ENCODE measurements at regions not wholly inside any gene's neighbourhood (a gene's known extent, or its start where the extent isn't known, plus 50 kb on each side); places are given as distances from the start of the nearest gene placed in this dataset.

DNA sequence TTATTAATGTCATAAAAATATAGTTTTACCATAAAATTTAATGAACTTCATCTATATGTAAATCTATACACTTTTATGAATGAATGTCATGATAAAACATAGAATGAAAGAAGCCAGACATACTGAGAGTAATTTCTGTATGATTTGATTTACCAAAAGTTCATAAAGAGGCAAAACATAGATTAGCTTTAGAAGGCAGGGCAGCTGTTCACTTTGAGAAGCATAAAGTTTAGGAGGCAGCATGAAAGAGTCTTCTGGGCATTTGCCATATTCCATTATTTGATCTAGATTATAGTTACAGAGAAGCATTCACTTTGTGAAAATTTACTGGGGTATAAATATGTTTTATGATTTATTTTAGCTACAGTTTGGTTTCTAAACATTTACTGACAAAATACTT is 487.2 kb downstream of the ANKRD7 start:
- DNase-seq, result no peak

DNA sequence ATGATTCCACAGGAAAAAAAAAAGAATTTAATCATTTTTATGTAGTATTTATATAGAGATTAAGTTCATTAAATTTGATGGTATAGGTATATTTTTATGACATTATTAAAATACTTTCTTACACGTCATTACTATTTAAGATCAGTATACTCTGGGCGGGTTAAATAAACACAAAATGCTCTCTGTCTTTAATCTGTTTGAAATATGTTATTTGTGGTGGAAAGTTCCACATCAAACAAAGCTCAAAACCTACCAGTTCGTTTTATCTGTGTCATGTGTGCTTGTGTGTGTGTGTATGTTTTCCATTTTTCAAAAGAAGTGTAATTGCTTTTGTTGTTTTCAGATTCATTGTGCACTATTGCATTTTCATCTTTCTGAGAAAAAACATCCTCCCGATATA is 488.5 kb downstream of the ANKRD7 start:
- no peak for DNase-seq

DNA sequence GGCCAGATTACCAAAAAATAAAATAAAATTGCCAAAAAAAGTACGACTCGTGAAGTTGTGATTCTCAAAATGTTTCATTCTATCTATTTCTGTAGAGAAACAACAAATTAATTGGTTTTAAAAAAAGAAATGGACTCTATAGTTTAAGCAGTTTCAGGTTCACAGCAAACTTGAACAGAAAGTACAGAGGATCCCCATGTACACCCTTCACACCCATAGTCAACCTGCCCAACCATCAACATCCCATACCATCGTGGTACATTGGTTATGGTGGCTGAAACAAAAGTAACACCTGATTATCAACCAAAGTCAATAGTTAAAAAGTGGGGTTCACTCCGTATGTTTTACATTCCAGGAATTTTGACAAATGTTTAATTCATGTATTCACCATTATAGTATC is 496.1 kb downstream of the ANKRD7 start:
- DNase-seq, result no peak

DNA sequence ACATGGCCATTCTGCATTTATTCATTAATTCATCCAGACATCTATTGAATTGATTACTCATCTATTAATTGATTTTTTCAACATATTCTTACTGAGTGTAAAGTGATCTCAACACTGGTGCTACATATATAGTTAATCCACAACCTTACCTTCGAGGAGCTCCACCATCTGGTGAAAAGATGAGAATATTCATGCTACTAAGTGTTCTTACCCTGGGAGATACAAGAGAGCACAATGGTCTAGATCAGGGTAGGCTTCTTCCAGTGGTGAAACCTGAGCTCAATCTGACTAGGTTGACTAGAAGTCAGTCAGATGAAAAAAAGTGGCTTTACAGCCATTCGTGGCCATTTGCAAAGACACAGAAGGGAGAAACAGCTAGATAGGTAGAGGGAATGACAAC is 507.4 kb downstream of the ANKRD7 start:
- no peak for DNase-seq

DNA sequence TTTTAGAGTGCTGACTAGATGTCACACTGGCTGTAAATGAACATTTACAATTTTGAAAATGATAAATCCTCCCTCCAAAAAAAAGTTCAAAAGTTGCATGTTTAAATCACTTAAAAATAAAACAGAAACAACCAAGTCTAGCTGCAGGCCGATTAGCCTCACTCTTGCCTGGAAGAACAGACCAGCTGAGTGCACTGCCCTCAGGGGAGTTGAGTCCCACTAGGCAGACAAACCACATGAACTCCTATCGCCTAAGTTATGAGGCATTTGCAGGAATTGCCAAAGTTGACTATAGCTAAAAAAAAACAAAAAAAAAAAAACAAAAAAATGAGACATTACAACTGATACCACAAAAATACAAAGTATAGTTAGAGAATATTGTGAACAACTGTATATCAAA is 510.0 kb downstream of the ANKRD7 start:
- DNase-seq, result no peak

DNA sequence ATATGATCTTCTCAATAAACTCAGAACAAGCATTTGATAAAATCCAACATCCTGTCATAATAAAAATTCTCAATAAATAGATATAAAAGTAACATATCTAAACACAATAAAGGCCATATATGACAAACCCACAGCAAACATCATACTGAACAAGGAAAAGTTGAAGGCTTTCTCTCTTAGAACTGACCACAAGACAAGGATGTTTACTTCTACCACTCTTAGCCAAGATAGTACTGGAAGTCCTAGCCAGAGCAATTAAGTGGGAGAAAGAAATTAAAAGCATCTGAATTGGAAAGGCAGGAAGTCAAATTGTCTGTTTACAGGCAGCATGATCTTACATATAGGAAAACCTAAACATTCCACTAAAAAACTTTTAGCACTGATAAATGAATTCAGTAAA is 510.9 kb downstream of the ANKRD7 start:
- no peak for DNase-seq

DNA sequence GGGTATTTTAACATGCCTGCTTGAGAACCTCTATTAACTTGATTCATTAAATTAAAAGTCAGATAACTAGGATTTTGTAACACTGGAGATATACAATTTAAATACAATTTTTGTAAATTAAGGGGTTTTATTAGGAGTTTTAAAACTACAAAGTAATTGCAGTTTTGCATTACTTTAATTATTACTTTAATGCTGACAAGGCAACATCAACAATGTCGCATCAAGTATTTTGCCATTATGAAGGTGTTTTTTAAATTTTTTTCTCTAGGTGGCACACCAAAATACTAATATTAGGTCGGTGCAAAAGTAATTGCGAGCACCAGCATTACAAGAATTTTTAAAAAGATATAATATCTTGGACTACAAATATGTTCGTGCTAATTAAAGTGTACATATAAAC is 513.4 kb downstream of the ANKRD7 start:
- no peak for DNase-seq

DNA sequence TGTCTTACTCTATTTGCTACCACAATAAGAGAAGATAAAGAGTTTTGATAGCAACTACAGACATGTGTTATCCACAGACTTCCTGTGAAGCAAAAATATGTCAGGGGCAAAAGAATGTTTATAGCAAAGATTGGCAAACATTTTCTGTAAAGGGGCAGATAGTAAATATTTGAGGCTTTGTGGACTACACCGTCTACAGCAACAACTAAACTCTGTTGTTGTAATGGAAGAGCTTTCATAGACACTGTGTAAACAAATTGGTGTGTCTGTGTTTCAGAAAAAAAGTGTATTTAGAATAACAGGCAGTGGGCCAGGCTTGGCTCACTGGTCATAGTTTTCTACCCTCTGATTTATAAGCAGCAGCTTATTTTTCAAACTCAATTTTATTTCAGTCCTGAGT is 521.4 kb downstream of the ANKRD7 start:
- DNase-seq, result no peak

DNA sequence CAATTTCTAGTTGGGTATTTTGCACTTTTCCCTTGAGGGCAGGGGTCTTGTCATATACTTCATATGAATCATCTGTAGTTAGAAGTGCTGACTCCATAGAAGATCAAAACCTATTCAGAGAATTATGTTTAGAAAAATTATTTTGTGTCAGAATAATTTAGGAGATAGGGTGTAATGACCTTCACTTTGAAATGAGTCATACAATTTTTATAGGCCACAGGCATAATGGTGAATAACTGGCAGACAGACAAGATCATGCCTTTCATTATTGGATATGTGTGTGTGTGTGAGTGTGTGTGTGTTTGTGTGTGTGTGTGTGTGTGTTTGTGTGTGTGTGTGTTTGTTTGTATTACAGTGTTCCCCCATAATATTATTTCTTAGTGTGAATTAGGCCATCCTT is 523.0 kb downstream of the ANKRD7 start:
- no peak for DNase-seq

DNA sequence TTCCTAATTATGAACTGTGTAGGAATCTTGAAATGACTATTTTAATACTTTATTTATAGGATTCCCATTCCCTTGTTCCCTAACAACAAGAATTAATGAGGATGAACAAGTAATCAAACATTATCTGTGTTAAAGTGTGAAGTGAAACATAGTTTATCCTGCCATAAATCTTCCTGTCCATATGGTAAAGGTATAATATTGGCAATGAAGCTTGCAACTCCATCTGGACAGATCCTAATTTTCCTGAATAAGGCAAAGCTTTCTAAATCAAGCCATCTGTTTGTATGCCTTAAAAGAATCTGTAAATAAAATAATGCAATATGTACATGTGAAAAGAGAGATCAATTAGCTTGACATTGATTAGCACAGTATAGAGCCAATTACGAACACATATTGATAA is 529.0 kb downstream of the ANKRD7 start:
- DNase-seq, result no peak

DNA sequence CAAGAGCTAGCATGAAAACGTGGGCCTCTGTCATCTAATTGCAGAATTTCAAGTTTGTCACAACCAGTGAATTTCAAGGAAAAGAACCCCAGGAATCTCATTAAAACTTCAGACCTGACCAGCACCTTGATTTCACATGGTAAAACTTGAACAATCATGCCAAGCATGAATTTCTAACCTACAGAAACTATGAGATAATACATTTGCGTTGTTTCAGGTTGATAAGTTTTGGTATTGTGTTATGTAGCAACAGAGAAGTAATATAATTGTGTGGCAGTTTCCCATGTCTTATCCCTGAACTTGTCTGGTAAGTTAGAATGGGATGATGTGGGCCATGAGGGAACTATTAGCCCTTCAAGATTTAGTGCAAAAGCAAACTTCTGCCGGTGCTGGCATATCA is 530.1 kb downstream of the ANKRD7 start:
- DNase-seq, result no peak

DNA sequence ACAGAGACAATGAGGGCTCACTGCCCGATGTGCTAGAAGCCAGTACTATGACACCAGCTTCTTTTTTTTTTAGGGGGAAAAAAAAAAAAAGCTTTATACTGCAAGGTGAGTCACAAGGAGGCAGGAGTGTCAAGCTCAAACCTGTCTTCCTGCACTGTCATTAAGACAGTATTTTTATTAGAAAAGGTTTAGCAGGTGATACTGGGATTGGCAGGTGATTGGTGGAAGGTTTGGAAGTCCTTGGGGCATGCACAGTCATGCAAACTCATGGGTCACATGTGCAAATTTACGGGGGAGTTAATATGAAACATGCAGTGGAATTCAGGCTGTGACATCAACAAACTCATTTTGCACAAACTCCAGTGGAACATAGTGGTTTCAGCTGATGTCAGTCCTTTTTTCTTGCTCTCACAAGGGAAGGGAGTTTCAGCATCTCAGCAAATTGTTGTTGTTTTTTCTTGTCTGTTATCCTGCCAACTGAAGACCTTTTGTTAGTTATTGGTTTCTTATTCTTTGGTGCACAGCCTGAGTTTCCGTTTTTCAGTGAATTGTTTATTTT is 530.6 kb downstream of the ANKRD7 start:
- no peak for DNase-seq

DNA sequence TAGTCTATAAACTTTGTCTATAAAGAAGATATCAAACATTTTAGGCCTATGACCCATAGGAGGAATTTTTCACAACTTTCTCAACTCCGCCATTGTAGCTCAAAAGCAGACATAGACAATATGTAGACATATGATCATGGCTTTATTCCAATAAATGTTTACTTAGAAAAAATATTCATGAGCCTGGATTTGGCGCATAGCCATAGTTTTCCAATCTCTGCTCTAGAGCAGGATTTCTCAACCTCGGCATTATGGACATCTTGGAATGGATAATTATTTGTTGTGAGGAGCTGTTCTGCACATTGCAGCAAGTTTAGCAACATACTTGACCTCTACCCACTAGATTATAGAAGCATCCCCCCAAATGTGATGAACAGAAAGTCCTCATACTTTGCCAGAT is 532.6 kb downstream of the ANKRD7 start:
- DNase-seq, result no peak

DNA sequence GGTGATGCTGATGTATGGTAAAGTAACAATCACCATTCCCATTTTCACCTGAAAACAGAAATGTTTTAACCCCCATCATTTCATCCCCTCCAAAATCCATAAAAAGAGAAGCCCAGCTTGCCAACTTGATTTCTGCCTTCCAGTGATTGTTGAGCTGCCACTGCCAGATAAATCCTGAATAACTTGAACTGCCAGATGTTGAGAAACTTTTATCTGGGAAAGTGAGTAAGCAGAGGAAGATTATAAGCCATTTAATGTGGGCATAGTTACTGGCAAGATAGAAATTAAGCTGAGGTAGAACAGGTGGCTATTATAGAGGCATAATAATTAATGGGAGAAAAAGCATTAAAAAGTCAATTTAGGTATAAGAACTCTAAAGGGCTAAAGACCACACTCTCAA is 534.1 kb downstream of the ANKRD7 start:
- DNase-seq, result no peak

DNA sequence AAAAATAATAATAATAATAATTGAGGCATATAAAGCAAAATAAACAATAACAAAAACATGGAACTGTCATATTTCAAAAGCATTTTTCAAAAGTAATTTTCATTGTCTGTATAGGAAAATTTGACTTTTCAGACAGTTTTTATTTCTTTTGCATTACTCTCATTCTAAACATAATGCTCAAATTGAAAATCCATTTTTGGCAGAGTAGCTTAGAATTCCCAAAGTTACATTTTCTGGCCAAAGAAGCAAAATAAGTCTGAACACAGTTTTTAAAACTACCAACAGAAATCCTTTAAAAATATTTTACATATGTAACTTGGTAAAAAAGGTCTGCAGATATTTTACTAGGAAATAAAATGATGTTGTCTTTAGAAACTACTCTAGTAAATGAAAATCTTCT is 535.4 kb downstream of the ANKRD7 start:
- no peak for DNase-seq

DNA sequence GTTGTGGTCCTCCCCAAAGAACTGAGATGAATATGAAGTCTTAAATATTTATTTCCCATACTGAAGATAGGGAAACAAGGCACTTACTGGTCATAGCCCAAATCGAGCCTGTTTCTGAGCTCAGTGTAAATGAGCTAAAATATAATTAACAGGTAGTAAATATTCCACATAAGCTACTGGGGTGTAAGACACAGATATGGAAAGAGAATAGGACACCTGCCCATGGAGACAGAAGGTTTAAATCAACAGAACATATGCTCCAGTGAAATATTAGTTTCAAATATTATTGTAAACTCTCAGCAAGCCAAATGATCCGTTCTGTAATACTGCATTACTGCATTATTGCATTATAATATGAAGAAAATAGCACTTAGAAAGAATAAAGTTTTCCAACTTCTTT is 537.9 kb downstream of the ANKRD7 start:
- no peak for DNase-seq

DNA sequence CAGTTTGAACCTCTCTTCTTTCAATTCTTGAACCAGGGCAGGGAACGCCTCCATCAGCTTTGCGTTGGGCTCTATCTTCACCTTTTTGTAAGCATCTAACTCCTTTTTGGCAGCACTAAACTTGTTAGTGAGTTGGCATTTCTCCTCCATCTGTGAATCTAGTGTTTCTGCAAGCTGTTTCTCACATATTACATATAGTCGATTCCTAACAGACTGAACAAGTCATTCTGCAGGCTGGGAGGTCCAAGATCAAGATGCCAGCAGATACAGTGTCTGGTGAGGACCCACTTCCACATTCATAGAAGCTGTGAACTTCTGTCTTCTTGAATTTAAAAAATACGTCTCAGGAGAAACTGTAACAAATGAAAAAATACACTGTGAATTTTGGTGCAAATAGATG is 539.7 kb downstream of the ANKRD7 start:
- DNase-seq, result no peak

DNA sequence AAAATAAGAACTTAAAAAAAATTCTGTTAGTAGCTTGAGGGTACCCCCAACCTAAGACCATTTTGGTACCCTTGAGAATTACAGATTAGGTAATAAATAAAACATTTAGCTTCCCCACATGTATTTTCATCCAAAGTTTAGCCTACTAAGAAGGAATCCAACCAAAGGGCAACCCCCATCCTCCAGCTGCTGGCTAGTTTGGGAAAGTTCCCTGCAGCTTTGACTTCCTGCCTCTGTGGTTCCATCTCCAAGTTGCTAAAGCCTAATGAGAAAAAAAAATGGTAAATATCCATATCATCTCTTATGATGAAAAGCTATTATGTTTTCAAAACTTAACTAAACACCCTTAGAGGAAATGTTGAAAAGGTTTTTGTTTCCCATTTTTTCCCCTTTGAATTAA is 547.2 kb downstream of the ANKRD7 start:
- no peak for DNase-seq

DNA sequence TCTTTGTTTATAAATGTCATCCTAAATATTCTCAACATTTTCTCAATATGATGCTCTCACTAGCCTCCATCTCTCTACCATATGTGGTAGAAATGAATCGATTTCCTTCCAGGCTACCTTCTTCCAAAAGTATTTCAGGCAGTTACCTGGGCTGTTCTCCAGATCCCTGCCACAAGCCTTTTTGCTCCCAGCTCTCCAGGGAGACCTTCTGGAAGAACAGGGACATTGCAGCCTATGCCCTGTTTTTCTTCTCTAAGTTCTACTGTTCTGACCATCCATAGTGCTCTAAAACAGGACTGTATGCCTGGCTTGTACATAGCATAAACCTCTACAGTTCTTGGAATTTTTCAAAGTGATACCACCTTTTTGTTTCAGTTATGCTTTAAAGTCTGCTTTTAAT is 552.8 kb downstream of the ANKRD7 start:
- no peak for DNase-seq

DNA sequence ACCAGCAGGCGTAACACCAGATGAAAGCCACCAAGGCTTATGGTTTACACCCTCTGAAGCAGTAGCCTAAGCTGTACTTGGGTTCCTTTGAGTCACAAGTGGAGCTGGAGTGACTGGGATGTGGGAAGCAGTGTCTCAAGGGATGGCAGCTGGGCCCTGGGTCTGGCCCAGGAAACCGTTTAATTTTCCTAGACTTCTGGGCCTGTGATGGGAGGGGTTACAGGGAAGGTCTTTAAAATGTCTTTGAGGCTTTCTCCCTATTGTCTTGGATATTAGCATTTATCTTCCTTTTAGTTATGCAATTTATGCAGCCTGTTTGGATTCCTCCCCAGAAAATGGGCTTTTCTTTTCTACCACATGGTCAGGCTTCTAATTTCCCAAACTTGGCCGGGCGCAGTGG is 568.2 kb downstream of the ANKRD7 start:
- no peak for DNase-seq

DNA sequence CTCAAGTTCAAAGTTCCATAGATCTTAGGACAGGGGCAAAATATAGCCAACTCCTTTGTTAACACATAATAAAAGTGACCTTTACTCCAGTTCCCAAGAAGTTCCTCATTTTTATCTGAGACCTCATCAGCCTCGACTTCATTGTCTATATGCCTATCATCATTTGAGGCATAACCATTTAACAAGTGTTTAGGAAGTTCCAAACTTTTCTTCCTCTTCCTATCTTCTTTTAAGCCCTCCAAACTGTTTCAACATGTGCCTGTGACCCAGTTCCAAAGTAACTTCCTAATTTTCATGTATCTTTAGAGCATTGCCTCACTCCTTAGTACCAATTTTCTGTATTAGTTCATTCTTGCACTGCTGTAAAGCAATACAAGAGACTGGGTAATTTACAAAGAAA is 569.1 kb downstream of the ANKRD7 start:
- DNase-seq, result peak; percentile 1

DNA sequence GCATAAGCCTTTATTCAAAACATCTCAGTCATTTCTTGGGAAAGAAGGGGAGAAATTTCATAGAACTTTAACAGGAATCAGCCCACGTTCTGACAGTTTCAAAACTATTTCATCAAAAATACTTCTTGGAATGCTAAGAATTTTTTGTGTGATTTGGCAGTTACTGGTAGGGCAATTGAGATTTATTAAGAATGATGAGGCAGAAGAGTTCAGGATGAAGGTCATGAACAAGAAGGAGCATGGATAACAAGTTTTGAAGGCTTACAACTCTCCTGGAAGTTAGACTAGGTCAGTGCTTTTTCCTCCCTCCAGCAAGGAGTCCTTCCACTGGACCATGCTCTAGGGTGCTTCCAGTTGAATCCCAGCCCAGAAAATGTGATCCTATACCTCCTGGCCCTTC is 569.9 kb downstream of the ANKRD7 start:
- DNase-seq, result no peak

DNA sequence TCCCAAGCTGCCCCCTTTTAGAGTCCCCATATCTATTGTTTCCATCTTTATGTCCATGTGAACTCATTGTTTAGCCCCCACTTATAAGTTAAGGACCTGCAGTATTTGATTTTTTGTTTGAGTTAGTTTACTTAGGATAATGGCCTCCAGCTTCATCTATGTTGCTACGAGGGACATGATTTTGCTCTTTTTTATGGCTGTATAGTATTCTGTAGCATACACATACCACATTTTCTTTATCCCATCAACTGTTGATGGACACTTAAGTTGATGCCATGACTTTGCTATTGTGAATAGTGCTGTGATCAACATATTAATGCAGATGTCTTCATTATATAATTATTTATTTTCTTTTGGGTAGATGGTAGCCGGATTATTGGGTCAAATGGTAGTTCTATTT is 576.9 kb downstream of the ANKRD7 start:
- DNase-seq, result no peak

DNA sequence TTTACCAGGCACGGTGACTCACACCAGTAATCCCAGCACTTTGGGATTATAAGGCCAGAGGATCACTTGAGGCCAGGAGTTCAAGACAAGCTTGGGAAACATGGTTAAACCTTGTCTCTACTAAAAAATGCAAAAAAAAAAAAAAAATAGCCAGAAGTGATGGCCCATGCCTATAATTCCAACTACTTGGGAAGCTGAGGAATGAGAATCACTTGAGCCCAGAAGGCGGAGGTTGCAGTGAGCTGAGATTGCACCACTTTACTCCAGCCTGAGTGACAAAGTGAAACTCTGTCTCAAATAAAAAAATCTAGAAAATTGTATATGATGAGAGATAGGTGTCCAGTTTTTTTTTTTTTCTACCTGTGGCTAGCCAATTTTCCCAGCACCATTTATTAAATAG is 578.2 kb downstream of the ANKRD7 start:
- no peak for DNase-seq

DNA sequence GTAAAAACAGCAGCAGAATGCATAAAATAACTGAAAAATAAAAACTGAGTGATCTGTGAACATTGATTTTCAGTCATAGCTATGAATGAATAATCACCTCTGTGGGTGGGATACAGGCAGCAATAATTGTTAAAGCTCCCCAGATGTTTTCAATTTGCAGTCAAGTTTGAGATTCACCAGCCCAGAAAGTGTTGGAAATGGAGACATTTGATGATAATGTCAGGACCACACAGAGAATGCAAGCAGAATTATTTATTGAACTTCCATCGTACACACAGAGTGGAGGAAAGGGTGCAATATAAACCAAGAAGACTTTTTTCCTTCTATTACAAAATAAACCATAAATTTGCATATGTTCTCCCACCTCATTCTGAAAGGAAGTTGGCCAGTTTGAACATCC is 601.7 kb downstream of the ANKRD7 start:
- DNase-seq, result no peak

DNA sequence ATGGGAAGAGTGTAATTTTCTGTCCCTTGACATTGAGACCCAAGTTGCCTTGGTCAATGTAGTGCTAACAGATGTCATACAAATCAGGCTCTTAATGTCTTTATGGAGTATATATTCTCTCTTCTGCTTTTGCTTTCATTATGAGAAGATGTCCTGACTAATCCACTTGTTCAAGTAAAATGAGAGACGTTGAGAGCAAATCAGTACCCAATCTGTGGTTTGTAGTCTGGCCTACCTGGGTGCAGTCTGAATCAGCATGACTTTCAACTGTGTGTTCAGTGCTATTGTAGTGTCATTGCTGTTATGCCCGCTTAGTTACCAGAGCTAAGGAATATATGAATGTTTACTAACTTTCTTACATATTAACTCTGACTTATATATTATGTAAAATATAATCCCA is 612.4 kb downstream of the ANKRD7 start:
- no peak for DNase-seq

All from suppressor macrophage treated with lipopolysaccharide for 4 hours (primary cell).